RPMI8226 (cell line): ENCODE measurements at regions not wholly inside any gene's neighbourhood (a gene's known extent, or its start where the extent isn't known, plus 50 kb on each side); places are given as distances from the start of the nearest gene placed in this dataset.
"Not testable (repeated sequence)": the region's sequence is repeated elsewhere in the genome, so short reads cannot be mapped to it uniquely, and the experiment has no call there.

ENCODE experiments used
- DNase-seq: peaks from one replicate; pipeline ENCODE4 v3.0.0-alpha.2; 2015

DNA sequence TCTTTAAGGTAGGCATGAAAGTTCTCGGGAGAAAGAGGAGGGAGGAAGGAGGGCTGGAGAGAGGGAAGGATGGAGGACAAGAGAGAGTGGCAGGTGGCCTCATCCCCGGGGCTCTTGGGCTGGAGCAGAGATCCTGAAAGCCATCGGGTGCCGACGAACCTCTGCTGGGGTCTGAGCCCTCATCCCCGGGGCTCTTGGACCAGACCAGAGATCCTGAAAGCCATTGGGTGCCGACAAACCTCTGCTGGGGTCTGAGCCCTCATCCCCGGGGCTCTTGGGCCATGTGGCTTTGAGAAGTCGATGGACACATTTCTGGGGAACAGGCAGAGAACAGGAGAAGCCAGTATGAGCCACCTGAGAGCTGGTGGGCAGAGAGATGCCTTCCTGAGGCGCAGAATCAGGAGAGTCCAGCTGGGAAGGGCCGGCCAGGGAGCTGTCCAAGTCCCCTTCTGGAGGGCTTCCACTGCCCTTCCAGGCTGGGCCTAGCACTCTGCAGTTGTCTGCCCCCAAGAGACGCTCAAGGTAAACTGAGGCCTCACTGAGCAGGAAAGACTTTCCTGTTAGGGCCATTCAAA, 1398.1 kb downstream of the BRD1 start:
- no peak for DNase-seq

DNA sequence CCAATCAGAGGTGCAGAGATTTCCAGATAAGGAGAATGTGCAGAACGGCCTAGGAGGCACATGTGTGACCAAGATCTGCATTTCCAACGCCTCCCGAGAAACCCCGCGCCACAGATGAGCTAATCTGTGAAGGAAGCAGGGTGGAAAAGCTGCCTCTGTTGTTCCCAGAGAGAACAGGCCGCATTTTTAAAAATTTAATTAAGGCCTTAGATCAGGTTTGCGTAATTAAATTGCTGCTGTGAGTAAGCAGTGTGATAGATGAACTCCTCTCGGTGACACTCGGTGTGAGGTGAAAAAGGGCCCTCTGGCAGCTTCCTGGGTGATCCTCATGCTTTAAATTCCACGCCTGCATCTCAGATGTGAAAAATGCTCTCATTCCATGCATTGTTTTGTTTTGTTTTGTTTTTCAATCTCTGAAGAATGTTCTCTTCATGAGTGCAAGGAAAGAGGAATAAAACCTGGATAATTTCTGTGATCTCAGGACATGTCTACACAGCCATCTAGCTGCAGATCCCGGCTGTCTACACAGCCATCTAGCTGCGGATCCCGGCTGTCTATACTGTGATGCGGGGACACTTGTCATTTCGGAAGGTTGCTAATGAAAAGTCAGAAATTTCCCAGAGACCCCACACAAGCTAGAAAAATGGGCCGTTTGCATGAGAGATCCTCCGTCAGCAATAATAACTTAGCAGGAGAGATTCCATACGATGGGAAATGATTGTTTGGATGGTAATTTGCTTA, 1398.9 kb downstream of the BRD1 start:
- DNase-seq = no peak

DNA sequence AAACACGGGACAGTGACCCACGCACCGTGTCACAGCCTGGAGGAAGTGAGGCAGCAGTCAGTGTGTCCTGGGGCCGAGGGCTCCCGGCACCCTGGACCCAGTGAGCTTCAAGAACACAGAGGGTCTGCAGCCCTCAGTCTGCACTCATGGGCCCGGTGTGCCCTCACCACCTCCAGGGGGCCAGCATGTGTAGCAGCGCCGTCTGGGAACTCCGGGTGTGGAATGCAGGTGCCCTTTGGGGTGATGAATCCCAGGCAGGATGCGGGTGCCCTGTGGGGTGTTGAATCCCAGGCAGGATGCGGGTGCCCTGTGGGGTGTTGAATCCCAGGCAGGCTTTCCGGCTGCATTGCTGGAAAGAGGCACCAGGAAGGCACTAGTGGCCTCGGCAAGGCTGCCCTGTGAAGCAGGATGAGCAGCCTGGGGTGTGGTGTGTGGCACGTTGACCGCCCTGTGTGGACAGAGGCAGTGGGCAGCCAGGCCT, 1399.9 kb downstream of the BRD1 start:
- no peak for DNase-seq

DNA sequence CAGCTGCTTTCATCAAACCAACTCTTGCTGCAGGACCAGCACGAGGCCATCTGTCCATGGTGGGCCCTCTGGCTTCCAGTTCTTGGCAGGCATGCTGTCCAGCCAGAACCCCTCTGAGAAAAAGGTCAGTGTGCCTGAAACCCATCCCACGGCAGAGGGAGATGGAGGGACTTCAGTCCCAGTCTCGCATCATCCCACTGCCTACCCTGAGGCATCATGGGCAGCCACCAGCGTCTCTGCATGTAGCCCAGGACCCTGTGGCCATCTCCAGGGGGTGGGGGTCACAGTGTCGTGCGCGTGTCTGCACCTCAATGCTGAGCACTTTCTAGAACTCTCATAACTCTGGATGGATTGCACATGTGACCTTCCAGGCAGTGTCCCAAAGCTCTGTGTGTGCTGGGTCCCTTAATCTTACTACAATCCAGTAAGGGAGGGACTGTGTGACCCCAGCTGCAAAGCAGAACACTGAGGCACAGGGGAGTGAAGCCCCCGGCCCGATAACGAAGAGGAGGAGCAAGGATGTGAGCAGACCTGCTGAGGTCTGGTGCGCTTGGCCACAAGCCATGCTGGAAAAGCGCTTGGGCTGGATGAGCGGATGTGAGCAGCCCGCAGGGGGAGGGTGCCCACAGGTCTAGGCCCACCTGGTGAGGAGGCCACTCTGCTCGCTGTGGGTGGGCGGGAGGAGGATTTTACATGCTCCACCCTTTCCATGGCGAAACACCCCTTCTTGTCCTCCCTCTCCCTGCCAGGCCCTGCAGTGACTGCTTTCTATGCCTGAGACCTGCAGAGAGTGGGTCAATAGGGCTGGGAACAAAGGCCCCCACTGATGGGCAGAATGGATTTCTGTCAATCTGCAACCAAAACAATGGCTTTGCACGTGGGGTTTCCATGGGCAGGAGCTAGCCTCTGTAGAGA, 1401.0 kb downstream of the BRD1 start:
- DNase-seq = no peak

DNA sequence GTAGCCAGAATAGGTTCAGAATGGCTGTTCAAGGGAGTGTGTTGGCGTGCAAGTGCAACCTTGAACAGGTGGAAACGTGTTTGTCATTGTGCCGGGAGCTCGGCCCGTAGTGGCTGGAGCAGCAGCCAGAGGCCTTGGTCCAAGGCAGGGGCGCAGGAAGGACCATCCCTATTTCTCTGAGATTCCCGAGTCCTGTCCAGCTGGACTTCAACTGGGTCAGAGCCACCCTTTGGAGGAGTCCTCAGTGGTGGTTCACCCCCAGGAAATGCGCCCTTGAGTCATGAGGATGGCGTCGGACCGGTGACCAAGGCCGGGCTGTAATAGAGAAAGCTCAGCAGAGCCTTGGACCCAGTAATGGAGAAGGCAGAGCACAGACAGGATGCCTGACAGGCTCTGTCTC, 1402.0 kb downstream of the BRD1 start:
- DNase-seq = no peak

DNA sequence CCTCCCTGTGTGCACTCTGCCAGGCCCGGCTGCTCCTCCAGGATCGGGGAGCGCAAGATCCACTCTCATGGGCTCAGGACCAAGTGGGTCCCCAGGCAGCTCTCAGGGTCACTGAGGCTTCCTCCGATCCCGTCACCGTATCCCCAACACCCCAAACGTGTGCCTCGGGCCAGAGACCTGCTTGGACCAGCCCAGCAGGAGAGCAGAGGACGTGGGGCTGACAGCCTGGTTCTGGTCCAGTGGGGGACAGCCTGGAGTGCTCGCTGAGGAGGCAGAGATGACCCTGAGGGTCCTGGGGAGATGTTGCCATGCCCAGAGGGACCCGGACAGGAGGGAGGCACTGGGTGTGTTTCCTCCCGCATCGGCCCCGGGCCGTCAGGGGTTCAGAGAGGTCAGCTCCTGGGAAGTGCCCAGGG, 1402.6 kb downstream of the BRD1 start:
- DNase-seq = no peak

DNA sequence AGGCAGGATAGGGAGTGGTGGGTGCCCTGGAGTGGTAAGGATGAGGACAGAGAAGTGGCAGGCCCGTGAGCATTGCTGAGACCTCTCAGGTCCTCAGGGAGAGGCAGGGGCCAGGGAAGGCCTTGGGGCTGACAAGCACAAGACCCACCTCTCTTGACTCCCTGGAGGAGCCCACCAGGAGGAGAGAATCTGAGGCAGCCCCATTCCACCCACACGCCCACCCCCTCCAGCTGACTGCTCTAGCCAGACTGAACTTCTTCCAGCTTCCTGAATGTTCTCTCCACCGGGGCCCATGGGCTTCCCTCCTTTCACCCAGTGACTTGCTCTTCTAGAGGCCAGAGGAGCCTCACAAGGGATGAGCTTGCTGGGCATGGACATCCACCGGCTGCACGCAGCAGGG, 1403.0 kb downstream of the BRD1 start:
- no peak for DNase-seq

DNA sequence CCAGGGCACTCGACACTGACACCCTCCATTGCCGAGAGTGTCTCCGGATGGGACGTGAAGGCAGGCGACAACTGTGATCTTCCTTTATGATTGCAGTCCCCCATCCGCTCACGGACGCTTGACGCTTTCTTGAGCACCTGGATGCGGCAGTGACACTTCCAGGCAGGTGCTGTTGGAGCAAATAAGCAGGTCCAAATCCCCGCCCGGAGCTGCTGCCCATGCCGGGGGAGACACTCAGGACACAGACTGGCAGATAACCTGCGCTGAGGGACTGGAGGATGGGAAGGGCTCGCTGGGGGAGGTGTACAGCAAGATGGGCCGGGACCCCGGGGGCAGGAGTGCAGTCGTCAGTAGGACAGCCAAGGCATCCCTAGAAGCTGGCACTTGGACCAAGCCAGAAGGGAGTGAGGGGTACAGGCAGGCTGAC, 1403.5 kb downstream of the BRD1 start:
- DNase-seq = no peak

DNA sequence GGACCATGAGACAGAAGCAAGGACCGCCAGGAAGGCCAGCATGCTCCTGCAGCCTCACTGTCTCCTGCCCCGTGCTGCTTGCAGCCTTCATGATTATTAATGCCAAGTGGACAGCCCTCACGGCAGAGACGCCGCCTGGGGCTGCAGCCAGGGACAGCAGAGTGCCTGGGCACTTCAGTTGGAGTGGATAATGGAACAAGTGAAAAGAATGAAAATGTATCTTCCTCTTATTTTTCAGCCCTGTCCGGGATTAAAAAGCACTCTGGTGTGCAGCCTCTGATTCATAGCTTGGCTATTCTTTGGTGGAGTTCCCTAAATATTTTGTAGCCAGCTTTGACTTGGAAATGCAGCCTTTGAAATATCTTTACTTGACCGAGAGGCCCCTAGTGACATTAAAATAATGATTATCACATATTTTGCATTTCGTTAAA, 1404.2 kb downstream of the BRD1 start:
- DNase-seq = no peak

DNA sequence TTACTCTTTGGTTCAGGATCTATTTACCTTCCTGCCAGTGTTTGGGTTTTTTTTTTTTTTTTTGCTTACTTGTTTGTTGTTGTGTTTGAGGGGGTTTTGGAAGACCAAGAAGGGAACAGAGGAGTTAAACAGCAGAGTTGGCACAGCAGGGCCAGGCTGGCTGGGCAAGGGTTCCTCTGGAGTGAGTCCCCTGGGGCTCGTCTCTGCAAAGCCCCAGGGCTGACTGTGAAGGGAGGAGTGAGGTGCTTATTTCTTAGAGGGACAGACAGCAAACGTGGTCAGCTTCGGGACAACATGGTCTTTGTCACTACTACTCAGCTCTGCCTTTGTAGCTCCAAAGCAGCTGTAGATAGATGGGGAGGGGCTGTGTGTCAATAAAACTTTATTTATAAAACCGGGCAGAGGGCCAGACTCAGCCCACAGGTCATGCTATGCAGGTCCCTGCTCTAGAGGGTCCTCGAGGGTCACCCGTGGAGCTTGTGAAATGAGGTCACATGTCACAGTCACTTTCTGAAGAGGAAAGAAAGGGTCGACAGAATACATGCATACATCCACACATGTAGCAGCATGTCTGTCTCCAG, 1404.7 kb downstream of the BRD1 start:
- no peak for DNase-seq

DNA sequence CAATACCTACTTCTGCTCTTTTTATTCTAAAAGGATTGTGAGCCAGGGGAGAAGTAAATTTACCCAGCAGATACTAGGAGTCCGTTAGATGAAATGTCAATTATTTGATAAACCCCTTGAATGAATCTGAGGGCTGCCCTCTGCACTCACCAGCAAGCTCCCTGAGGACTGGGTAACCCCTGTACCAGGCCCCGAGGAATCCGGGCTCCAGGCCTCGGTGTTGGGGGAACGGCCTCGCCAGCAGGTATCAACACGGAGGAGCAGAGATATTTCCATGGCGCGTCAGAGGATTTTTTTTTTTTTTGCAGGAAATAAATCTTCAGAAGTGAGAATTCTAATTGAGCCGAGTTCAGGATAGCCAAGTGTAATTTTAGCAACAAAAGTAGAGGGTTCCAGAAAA, 1408.8 kb downstream of the BRD1 start:
- no peak for DNase-seq

DNA sequence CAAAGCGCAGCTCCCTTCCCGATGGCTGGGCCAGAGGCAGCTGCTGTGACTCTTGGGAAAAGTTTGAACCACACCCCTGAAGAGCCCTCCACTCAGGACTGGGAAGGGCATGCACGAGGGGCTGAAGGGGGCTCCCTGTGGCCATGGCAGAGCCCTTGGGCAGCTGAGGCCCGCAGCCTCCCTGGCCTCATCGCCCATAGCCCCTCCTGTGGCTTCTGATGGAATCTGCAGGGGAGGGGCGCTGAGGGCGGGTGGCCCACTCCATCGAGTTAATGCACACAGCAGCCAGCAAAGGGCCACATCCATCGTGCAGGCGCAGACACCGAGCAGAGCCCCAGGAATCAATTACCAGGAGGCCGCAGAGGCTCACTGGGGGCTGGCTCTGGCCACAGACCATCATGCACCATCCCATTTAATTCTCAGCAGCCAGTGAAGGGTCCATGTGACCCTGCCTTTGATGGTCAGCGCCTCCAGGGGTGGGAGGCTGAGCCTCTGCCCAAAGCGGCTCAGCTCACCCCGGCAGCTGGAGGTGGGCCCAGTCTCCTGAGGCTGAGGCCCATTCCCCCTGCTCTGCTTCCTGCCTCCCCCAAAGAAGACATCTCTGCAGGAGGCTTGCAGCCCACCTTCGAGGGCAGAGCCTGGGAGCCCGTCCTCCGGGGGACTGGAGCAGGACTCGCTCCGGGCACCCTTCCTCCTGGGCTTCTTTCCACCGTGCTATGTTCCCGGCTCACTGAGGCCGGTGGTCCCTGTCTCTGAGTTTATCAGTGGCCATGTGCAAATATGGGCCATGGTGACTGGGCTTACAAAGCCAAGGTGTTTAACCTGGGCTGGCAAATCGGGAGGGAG, 1410.2 kb downstream of the BRD1 start:
- DNase-seq = no peak

DNA sequence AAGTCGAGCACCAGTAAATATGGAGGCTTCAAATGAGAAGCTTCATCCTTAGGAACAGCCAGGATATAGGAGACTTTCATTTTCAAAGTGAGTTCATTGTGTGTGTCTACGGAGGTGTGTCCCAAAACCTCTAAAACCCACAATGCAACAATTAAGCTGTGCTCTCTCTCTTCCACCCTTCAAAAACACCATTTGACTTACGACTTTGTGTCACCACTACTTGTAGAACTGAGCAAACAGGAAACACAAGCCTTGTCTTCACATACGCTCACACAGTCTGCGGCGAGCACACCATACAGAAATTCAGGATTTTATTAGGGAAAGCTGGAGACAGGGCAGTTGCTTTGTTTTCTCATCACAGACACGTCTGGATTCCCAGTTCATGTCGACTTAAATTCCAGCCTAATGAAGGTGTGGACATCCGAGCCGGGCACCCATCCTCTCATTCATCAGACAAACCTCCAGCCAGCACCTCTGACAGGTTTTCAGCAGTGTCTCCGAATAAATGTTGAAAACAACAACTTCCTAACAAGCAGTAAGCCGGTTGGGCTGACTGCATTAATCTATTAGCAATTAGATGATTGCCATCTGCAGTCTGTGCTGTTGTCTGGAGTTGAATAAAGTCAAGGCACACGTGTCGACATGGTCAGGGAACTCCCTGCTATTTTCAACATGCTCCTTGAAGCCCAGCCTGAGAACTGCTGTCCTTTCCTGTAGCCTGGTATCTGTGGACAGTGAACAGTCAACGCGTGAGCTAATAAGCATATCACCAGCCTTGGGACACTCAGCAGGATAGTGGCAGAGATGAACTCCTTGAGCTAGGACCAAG, 1411.1 kb downstream of the BRD1 start:
- DNase-seq = no peak

DNA sequence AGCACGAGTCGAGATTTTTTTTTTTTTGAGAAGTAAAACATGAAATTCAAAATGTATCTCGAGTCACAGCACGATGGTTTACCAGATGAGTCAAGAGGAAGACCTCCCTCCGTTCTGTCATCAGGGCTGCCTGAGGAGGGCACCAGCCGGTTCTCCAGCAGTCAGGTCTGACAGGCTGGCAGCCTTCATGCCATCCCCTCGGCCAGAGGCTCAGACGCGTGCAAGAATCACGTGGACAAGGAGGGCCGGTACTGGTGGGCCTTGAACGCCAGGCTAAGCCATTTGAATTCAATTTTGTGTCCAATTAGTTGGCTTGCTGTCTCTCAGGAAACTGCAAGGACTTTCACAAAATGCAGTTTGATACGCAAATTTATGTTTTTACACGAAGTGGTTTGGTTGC, 1412.2 kb downstream of the BRD1 start:
- DNase-seq = no peak

DNA sequence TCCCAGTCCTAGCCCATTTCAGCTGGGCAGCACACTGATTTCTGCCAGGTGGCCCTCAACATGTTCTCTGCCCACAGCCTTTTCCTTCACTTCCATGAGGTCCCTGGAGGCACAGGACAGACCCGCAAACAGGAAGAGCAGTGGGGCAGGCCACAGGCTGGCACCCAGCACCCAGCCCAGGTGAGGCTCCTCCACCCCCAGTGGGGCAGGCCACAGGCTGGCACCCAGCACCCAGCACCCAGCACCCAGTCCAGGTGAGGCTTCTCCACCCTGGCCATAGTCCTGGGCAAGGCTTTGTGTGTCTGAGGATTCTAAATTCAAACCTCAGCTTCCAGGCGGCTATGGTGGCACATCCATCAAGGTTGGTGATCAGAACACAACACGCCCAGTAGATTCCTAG, 1413.0 kb downstream of the BRD1 start:
- no peak for DNase-seq

DNA sequence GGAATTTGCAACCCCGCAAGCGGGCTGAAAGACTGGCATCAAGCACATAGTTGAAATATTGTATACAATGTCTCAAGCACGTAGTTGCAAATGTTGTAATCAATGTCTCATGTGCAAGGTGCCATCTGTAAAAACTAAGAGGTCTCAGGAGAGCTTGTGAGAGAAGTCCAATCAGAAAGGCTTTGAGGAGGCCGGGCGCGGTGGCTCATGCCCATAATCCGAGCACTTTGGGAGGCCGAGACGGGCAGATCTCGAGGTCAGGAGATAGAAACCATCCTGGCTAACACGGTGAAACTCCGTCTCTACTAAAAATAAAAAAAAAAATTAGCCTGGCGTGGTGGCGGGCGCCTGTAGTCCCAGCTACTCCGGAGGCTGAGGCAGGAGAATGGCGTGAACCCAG, 1414.7 kb downstream of the BRD1 start:
- not testable (repeated sequence) for DNase-seq

DNA sequence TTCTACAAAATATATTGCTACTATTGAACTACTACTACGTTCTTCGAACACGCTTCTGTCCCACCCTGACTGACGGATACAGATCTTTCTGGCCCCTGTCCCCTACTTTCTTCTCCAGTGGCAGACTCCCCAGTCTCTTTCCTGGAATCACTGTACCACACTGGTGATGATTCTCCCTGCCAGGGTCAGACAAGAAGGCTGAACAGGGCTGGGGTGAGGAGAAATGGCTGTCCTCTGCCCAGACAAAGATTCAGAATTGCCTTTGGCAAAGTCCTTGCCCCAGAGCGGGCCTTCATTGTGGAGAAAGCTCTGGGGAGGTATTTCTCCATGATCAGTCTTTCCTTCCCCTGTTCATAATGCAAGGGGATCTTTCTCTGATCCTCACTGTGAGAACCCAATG, 1417.1 kb downstream of the BRD1 start:
- no peak for DNase-seq

DNA sequence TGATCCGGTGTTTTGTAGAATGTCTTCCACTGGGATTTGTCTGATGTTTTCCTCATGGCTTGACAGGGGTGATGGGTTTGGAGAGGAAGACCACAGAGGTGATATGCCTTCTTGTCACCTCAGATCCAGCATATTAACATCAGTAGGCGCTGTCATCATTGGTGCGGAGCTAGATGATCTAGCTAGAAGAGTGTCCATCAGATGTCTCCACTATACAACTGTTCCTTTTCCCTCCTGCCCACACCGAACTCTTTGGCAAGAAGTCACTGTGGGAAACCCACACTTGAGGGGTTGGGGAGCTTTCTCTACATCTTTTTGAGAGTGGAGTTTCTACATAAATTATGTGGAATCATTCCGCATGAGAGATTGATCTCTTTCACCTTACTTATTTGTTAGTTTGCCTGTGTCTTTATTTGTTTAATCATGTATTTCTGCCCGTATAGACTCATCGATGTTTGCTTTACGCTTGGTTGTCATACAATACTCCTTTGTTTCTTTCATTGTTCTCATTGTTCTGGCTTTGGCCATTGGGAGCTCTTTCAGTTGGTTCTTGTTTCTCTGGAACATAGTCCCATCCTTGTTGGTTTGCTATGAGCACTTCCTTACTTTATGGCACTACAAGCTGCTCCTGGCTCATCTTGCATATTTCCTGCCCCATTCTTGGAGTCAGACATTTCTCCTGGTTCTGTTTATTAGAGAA, 1420.3 kb downstream of the BRD1 start:
- no peak for DNase-seq

DNA sequence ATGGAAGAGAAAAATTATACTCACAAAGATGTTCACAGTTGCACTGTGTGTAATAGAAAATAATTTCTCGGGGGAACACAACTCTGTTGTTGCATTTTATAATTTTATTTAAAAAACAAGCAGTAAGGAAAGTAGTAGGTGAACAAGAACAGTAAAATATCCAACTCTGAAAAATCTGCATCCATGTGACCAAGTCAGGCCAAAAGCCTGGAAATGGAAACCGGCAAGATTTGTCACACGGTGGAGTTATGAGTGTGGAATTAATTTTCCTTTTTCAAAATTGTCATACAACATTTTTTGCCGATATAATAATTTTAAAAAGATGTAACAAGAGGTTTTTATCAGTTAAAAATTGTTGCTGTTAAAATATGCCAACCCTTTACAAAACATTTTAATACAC, 1421.5 kb downstream of the BRD1 start:
- DNase-seq = no peak

DNA sequence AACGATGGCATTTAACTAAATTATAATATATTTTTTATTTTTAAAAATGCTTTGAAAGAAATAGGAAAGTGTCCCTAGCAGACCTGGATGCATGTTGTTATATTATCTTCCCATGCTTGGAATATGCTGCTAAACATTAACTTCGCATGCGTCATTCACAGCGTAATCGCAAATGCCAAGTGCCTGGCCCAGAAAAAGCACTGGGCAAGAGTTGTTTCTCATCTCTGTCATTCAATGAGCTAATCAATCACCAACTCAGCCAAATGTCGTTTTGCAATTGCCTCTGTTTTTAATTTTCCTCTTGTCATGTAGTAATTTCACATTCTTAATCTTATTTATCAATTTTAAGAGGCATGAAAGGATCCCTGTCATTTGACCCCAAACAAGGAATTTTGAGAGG, 1421.9 kb downstream of the BRD1 start:
- no peak for DNase-seq
